ENCODE measurements at regions not wholly inside any gene's neighbourhood (a gene's known extent, or its start where the extent isn't known, plus 50 kb on each side); places are given as distances from the start of the nearest gene placed in this dataset.

- TF ChIP-seq POLR2A (IDR thresholded peaks at IDR 0.05) (no peak), CTCF (IDR thresholded peaks at IDR 0.05) (no peak), POLR2AphosphoS5 (IDR thresholded peaks at IDR 0.05) (no peak), EP300 (IDR thresholded peaks at IDR 0.05) (no peak)
These were observed 309.4 kb downstream of the BARHL2 start for GRCh38 chr1:90407737-90408136.
